Hepatocyte (in vitro differentiated cells): ENCODE measurements at regions not wholly inside any gene's neighbourhood (a gene's known extent, or its start where the extent isn't known, plus 50 kb on each side); places are given as distances from the start of the nearest gene placed in this dataset.

Experiments used
- EZH2 ChIP-seq: fragments of 200-600 bp; sonication (generic); IDR thresholded peaks from 2 replicates; pipeline ENCODE4 v1.6.1; 2016; ENCODE audit warnings: antibody characterized with exemption, mild to moderate bottlenecking, borderline replicate concordance
- EZH2phosphoT487 ChIP-seq: fragments of 200-600 bp; sonication (generic); IDR thresholded peaks from one replicate; pipeline ENCODE4 v1.6.1; 2018; ENCODE audit warnings: antibody characterized with exemption, mild to moderate bottlenecking, low read depth, moderate library complexity; ENCODE audit not compliant: unreplicated experiment, severe bottlenecking
- TF ChIP-seq, protein P1 (sequence below): fragments of 200-600 bp; sonication (generic); IDR thresholded peaks from 2 replicates; pipeline ENCODE4 v1.5.1; 2016; ENCODE audit warnings: antibody characterized with exemption, mild to moderate bottlenecking; ENCODE audit not compliant: poor library complexity

DNA sequence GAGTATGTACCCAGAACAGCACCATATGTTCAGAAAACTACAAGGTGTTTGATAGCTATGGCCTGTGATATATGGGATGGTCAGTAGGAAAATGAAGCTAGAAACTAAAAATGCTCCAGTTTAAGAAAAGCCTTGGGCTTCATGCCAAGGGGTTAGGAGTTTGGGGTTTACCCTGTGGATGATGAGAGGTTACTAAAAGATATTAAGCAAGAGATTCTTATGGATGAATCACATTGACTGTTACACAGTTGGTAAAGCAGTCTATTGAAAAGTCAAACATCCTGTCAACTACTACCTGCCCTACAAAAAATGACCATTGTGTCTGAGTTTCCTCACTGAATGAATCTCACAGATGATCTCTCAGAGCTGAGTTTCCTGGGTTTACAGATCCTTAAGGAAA lies 166.2 kb upstream of the INHBA start:
- TF ChIP-seq EZH2: no peak
- TF ChIP-seq, protein P1, sequence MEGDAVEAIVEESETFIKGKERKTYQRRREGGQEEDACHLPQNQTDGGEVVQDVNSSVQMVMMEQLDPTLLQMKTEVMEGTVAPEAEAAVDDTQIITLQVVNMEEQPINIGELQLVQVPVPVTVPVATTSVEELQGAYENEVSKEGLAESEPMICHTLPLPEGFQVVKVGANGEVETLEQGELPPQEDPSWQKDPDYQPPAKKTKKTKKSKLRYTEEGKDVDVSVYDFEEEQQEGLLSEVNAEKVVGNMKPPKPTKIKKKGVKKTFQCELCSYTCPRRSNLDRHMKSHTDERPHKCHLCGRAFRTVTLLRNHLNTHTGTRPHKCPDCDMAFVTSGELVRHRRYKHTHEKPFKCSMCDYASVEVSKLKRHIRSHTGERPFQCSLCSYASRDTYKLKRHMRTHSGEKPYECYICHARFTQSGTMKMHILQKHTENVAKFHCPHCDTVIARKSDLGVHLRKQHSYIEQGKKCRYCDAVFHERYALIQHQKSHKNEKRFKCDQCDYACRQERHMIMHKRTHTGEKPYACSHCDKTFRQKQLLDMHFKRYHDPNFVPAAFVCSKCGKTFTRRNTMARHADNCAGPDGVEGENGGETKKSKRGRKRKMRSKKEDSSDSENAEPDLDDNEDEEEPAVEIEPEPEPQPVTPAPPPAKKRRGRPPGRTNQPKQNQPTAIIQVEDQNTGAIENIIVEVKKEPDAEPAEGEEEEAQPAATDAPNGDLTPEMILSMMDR: no peak
- TF ChIP-seq EZH2phosphoT487: no peak
